ENCODE measurements at regions not wholly inside any gene's neighbourhood (a gene's known extent, or its start where the extent isn't known, plus 50 kb on each side); places are given as distances from the start of the nearest gene placed in this dataset.
A peak's percentile ranks its signal among the peaks of the same experiment; 100 is the strongest.

GRCh38 chr15:97841558-97841957 lies 118.9 kb upstream of the ARRDC4 start:
- Histone ChIP-seq H3K9me3 (ENCODE audit: control insufficient read depth, insufficient read depth, low read length) (peaks cover 10% of the 10 kb centered on the region), H2AK9ac (replicated peaks; ENCODE audit: low read depth, low read length, poor library complexity) (no peak overlapping the region), H3K9ac (ENCODE audit: low read depth, low read length) (no peak overlapping the region), H2BK5ac (ENCODE audit: low read depth, low read length, poor library complexity, severe bottlenecking) (no peak overlapping the region), H2AK5ac (ENCODE audit: low read depth, low read length) (no peak overlapping the region), H2BK20ac (ENCODE audit: low read depth, low read length) (no peak overlapping the region), H2AFZ (replicated peaks; ENCODE audit: low read length, poor library complexity) (no peak overlapping the region), H4K20me1 (ENCODE audit: insufficient read depth, low read length) (no peaks in the 10 kb centered on the region), H3K23ac (ENCODE audit: low read depth, low read length) (no peak overlapping the region), H3K4ac (ENCODE audit: low read depth, low read length) (no peak overlapping the region), H3K56ac (ENCODE audit: extremely low read depth, insufficient read depth, low read length) (no peak overlapping the region), H2BK15ac (ENCODE audit: low read depth, low read length) (no peak overlapping the region), H3K4me2 (ENCODE audit: low read depth, low read length) (no peak overlapping the region), H3K4me3 (ENCODE audit: insufficient read depth, low read depth, low read length) (no peak overlapping the region), H3K9me1 (ENCODE audit: insufficient read depth, low read length) (no peaks in the 10 kb centered on the region), H4K5ac (ENCODE audit: low read depth, low read length) (no peak overlapping the region), H4K8ac (ENCODE audit: low read depth in 2 of 2, low read length in 2 of 2) (no peak overlapping the region), H2BK120ac (ENCODE audit: low read depth, low read length) (no peak overlapping the region), H3K14ac (replicated peaks; ENCODE audit: low read depth, low read length) (no peak overlapping the region), H3K4me1 (ENCODE audit: control insufficient read depth, insufficient read depth, low read length) (no peaks in the 10 kb centered on the region), H4K91ac (ENCODE audit: insufficient read depth, low read depth, low read length) (no peak overlapping the region), H3K79me1 (ENCODE audit: low read depth in 1 of 2, low read length in 2 of 2) (no peaks in the 10 kb centered on the region), H3K18ac (ENCODE audit: low read depth, low read length) (no peak overlapping the region), H3K27me3 (ENCODE audit: control insufficient read depth, insufficient read depth, low read length) (no peaks in the 10 kb centered on the region), H3K36me3 (ENCODE audit: control insufficient read depth, insufficient read depth, low read length) (no peaks in the 10 kb centered on the region), H3K27ac (ENCODE audit: insufficient read depth, low read length) (no peak overlapping the region)
- dilution Hi-C loops (cut with HindIII; ENCODE audit: low sequenced_read_pairs, unreplicated experiment) (no loop called here), intact Hi-C loops (cut with micrococcal nuclease) (no loop called here), in situ Hi-C loops (cut with MboI; ENCODE audit: low sequenced_read_pairs) (no loop called here)
- no peak for DNase-seq
- ChIA-PET CTCF (no interaction called here), POLR2A (ENCODE audit: unreplicated experiment) (no interaction called here)
- ATAC-seq (ENCODE audit: low read depth): no peak
- WGBS, 2 experiments (ENCODE audit: extremely low coverage in 2 of 2, insufficient read length in 1 of 2): no CpG with 5 or more reads among the region's 3 CpGs
- TF ChIP-seq MXI1 (IDR thresholded peaks at IDR 0.05; ENCODE audit: borderline replicate concordance, low read depth, low read length) (no peak), MAFK (IDR thresholded peaks at IDR 0.05; ENCODE audit: low read depth, low read length) (peak; percentile 81)
- no TSS peak for BruUV-seq (replicated peaks)

All from IMR-90 (cell line).